AG10803 (cell line): ENCODE measurements at regions not wholly inside any gene's neighbourhood (a gene's known extent, or its start where the extent isn't known, plus 50 kb on each side); places are given as distances from the start of the nearest gene placed in this dataset.

ENCODE experiments used
- DNase-seq: peaks from one replicate; pipeline ENCODE4 v3.0.0; 2010; ENCODE audit warnings: low read depth
- H3K4me3 ChIP-seq: 2 replicates; pipeline ENCODE4 v1.5.1; 2011; ENCODE audit warnings: mild to moderate bottlenecking, low read length, control low read depth
- TF ChIP-seq, protein P1 (sequence below): conservative IDR thresholded peaks from 2 replicates; pipeline ENCODE4 v1.5.1; 2011; ENCODE audit warnings: mild to moderate bottlenecking, low read length, control low read depth, inconsistent platforms

DNA sequence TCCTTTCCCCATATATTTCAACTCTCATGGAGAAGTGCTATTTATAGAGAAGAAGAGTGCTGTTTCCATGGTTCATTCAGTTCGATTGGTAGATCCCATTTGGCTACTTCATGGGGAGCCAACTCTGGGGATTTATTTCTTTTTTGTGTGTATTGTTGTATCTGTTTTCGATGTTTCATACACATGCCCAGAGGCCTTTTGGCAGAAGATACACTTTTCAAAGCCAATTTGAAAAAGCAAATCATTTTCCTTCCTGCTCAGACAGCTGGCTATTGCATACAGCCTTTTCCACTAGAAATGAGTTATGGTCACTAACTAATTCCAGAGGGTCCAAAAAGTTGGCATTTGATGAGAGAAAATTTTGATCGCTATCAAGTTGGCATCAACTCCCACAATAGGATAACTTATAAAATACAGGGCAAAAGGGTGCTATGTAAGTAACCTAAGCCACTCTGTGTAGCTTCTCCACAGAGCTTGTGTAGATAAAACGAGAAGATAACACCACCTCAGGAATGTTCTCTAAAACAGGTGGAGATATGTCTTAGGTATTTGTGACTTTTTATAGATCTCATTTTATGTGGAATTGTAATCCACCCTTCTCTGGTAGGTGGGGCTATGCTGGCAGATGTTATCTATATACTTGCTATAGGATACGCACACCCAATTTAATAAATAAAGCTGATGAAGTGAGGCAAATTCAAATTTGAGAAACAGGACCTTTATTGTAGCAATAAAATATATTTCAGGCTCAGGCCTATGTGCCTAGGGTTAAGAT lies 798.5 kb downstream of the SATB2 start:
- H3K4me3 ChIP-seq = no peak overlapping the region
- TF ChIP-seq, protein P1, sequence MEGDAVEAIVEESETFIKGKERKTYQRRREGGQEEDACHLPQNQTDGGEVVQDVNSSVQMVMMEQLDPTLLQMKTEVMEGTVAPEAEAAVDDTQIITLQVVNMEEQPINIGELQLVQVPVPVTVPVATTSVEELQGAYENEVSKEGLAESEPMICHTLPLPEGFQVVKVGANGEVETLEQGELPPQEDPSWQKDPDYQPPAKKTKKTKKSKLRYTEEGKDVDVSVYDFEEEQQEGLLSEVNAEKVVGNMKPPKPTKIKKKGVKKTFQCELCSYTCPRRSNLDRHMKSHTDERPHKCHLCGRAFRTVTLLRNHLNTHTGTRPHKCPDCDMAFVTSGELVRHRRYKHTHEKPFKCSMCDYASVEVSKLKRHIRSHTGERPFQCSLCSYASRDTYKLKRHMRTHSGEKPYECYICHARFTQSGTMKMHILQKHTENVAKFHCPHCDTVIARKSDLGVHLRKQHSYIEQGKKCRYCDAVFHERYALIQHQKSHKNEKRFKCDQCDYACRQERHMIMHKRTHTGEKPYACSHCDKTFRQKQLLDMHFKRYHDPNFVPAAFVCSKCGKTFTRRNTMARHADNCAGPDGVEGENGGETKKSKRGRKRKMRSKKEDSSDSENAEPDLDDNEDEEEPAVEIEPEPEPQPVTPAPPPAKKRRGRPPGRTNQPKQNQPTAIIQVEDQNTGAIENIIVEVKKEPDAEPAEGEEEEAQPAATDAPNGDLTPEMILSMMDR = no peak
- DNase-seq = no peak

DNA sequence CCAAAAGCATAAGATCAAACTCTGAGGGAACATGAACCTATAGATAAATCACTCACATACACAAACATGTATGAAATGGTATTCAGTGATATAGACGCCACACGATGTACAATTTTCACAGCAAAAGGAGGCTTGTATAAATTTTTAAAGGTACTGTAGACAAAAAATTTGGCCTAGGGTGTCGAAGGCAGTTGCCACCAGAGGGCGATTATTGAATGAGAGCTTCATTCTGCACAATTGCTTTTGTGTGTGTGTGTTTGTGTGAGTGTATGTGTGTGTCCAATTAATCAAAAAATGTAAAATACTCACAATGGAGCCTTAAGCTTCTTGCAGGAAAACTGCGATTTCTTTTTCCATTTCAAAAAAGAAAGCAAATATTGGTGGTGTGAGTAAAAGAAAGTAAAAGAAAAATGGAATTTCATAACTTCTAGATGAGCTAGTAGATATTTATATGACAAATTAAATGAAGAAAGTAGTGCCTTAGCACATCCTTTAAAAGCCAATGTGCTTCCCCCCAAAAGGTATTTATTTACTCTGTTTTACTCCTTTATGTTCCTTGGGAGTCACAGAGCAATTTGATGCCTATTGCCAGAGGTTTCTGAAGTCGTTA lies 800.1 kb downstream of the SATB2 start:
- H3K4me3 ChIP-seq = no peak overlapping the region
- DNase-seq = peak; percentile 42
- TF ChIP-seq, protein P1 = peak; percentile 68

DNA sequence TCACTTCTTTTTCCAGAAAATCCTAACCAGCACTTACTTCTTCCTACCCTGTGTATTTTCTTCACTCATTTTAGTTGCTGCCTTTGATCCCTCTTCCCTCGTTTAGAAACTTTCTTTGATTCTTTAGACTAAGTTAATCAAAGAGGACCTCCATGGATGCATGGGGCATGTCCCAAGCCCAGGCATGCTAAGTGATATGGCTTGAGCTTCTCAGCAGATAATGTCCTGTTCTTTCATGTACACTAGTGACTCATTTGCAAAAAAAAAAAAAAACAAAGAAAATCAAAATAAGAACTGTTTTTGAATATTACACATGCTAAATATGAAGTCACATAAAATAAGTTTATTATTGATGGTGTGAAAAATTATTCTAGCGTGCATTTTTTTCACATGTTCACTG lies 800.9 kb downstream of the SATB2 start:
- TF ChIP-seq, protein P1 = no peak
- DNase-seq = no peak
- no peak overlapping the region for H3K4me3 ChIP-seq

DNA sequence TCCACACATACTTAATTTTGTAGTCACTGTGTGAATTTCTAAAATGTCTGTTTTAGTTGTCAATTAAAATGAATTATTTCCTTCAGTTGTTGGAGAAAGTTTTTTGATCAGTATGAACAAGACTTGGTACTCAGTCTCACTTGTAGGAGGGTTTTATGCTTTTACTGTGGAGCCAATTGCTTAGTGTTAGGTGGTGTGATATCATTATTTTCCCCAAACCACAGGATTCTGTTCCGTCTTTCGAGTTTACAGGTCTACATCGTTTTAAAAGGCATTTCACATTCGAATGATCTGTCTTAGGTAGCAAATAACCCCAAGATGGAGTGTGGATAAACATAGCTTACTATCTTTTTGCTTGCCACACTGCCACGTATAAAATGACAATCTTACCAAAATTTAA lies 803.1 kb downstream of the SATB2 start:
- TF ChIP-seq, protein P1 = no peak
- DNase-seq = no peak
- no peak overlapping the region for H3K4me3 ChIP-seq

DNA sequence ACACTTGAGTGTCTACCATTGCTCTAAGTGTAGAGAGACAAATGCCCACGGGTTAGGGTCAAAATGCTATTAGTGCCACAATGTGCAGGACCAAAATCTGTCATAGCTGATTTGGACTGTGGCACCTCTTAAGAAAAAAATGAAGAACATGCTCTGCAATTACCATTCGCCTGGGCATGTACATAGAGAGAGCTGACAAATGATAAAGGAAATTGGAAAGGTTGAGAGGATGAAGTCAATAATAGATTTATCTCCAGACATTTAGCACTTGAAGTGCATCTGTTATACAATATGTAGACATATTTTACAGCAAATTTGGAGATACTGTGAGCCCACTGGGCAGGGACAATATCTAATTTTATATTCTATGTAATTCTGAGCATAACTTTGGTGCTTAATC lies 804.4 kb downstream of the SATB2 start:
- TF ChIP-seq, protein P1 = no peak
- no peak for DNase-seq
- no peak overlapping the region for H3K4me3 ChIP-seq

DNA sequence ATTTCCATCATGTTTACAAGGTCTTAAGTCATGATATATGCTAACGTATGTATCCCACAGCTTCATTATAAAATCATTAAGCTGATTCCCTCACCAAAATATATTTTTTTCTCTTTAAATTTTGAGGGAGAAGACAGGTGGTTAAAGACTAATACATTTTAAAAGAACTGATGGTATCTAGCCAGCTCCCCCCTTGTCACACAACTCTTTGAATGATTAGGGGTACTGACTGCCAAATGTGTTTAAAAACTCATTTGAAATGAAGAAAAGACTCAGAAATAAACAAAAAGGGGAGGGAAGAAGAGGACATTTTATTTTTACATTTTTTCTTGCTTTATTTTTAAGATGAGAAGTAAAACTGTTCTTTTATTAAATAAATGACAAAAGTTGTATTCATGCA lies 805.3 kb downstream of the SATB2 start:
- no peak overlapping the region for H3K4me3 ChIP-seq
- no peak for DNase-seq
- TF ChIP-seq, protein P1 = no peak

DNA sequence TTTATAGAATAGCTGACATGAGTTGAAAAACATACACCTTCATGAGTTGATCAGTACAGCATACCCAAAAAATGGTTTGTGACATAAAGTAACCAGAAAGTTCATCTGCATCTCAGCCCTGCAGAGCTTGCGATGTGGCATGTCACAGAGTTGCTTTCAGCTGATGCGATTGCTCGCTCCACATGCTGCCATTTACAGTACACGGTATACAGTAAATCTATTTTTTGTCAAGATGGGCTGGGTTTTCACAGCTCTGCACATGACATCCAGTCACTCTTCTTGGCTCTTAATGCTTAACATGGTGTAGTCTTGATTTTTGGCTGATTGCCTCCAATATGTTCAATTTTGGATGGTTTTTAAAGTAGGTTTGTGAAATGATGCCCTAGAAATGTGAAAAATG lies 811.9 kb downstream of the SATB2 start:
- no peak overlapping the region for H3K4me3 ChIP-seq
- TF ChIP-seq, protein P1 = no peak
- no peak for DNase-seq
